ENCODE measurements at regions not wholly inside any gene's neighbourhood (a gene's known extent, or its start where the extent isn't known, plus 50 kb on each side); places are given as distances from the start of the nearest gene placed in this dataset.
"Not testable (repeated sequence)": the region's sequence is repeated elsewhere in the genome, so short reads cannot be mapped to it uniquely, and the experiment has no call there.

- no peak for DNase-seq
These were observed 500.0 kb upstream of the RUNX1 start for GRCh38 chr21:35548904-35549615.

GRCh38 chr21:35547946-35548774 lies 499.1 kb upstream of the RUNX1 start:
- DNase-seq, result no peak

GRCh38 chr21:35543746-35544145 lies 494.6 kb upstream of the RUNX1 start:
- DNase-seq, result no peak

- no peak for DNase-seq
These were observed 492.0 kb upstream of the RUNX1 start for GRCh38 chr21:35540950-35541638.

GRCh38 chr21:35538386-35538785 lies 489.3 kb upstream of the RUNX1 start:
- DNase-seq, result no peak

- DNase-seq, result no peak
These were observed 488.5 kb upstream of the RUNX1 start for GRCh38 chr21:35537604-35538003.

DNA sequence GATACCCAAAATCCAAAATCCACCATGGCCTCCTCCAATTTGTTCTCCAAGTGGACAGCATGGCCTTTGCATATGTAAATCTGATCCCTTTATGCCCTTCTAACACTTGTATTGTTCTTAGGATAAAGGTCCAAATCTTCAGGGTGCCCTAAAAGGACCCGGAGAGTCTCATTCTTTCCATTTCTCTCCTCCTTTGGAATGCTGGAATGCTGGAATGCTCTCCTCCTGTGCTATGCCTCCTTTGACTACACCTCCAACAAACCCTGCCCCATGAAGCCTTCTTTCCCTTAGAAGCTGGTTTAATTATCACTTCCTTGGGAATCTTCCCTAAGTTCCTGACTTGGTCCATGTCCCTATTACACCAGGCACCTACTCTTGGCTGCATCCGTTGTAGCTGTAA lies 484.8 kb upstream of the RUNX1 start:
- no peak for DNase-seq

GRCh38 chr21:35530766-35531165 lies 481.7 kb upstream of the RUNX1 start:
- no peak for DNase-seq

GRCh38 chr21:35529171-35529863 lies 480.2 kb upstream of the RUNX1 start:
- DNase-seq, result no peak

GRCh38 chr21:35528116-35529042 lies 479.3 kb upstream of the RUNX1 start:
- DNase-seq, result peak; percentile 22

DNA sequence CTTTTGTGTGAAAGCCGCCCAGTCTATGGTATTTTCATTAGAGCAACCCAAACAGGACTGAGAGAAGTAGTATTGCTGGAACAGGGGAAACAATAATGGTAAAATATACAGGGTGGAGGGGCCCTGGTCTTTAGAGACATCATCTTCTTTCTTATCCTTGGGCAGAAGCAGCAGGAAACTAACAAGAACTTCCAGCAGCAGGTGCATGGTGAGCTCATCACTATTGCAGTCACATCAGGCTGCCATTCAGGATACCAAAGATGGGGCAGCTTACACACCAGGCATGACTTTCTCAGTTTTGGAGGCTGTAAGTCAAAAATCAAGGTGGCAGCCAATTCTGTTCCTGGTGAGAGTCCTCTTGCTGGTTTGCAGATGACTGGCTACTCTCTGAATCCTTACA lies 478.3 kb upstream of the RUNX1 start:
- no peak for DNase-seq

DNA sequence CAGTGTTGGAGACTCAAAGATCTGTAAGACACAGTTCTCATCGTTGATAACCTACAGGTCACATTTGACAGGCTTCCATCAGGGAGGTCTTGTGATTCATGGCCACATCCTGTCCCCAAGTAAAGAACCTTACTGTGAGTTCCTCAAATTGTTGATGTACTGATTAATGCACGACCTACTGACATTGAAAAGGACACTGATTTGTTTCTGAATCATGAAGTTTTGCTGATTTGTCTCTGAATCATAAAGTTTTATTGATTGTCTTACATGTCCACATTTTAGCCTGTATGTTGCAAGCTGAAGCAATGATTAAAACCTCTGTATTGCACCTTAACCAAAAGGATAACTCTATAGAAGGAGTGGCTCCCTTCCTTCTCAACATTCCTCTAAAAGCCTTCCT lies 476.3 kb upstream of the RUNX1 start:
- DNase-seq, result no peak

- no peak for DNase-seq
These were observed 472.9 kb upstream of the RUNX1 start for GRCh38 chr21:35521852-35522505.

DNA sequence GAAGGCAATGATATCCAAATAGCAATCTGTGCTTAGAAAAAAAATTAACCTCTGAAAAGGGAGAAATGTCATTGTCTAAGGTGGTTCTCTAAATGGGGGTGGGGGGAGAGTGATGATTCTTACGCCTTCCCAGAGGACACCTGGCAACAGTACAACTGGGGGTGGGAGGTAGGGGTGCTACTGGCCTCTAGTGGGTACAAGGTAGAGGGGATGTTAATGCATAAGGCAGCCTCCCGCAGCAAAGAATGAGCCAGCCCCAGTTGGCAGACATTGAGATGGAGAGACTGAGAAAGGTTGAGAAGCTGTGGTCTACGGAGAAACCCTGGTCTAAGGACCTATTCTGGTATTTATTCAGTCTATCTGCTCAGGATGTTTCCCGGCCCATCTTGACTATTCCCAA lies 472.2 kb upstream of the RUNX1 start:
- DNase-seq, result no peak

- DNase-seq, result no peak
These were observed 471.8 kb upstream of the RUNX1 start for GRCh38 chr21:35520856-35521255.

GRCh38 chr21:35520302-35520701 lies 471.2 kb upstream of the RUNX1 start:
- no peak for DNase-seq

DNA sequence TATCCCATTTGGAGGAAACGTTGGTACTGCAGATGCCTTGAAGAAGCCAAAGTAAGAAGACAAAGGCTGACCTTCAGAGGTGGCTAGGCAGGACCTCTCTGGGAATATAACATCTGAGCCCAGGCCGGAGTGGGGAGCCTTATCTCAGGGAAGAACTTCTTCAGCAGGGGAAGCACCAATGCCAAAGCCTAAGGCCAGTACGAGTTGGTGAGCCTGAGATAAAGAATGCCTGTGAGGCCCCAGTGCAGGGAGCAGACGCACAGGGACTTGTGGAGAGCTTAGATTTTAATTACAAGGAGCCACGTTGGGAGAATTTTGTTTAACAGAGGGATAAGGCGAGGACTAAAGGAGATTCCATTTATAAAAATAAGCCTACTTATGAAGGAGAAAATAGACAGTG lies 468.8 kb upstream of the RUNX1 start:
- no peak for DNase-seq

GRCh38 chr21:35516292-35516691 lies 467.2 kb upstream of the RUNX1 start:
- not testable (repeated sequence) for DNase-seq

DNA sequence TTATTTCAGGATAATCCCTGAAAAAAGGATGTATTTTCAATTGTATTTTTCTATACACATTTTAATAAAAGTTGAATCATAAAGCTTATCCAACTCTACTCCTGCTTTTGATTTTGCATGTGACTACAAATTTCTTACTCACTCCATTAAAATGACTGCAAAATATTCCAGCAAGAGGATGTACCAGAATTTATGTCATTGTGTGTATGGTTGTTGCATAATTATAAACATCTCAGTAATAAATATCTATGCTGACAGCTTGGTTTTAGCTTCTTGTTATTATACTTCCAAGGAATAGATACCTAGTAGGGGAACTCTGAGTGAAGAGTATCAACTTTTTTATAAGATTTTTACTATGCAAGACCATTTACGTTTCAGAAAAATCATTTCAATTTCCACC lies 463.2 kb upstream of the RUNX1 start:
- no peak for DNase-seq

DNA sequence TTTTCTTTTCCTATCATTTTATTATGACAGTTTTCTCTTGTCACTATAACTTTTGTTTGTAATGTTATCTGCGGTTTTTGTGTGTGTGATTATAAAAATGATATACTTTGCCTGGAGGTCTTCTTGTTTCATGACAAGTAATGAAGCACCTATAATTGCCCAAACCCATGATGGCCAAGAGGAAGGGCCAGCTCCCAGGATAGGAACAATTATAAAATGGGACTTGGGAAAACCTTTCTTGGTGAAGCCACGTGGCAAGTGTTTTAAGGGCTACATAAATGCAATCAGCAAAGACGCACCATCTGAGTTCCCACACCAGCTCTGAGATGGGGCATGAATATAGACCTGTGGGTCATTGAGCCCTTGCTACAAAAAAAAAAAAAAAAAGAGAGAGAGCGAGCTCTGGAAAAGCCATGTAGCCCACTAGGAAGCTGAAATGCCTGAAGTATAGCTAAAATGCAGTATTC lies 462.6 kb upstream of the RUNX1 start:
- DNase-seq, result no peak

- no peak for DNase-seq
These were observed 462.0 kb upstream of the RUNX1 start for GRCh38 chr21:35510957-35511695.

Data from stimulated activated CD4-positive, alpha-beta T cell treated with anti-CD3 and anti-CD28 coated beads, Interleukin-12 subunit alpha, Interleukin-12 subunit beta, amount 100 ng/mL, for 4 hours (primary cell).